ENCODE measurements at regions not wholly inside any gene's neighbourhood (a gene's known extent, or its start where the extent isn't known, plus 50 kb on each side); places are given as distances from the start of the nearest gene placed in this dataset.

GRCh38 chr2:88834376-88834775, 142.9 kb downstream of the RPIA start:
- DNase-seq: no peak

GRCh38 chr2:88834866-88835265, 143.4 kb downstream of the RPIA start:
- DNase-seq: no peak

- no peak for DNase-seq
Measured at GRCh38 chr2:88835726-88836125, 144.3 kb downstream of the RPIA start.

- DNase-seq: no peak
Measured at GRCh38 chr2:88836351-88836750, 144.9 kb downstream of the RPIA start.

GRCh38 chr2:88837511-88838160, 146.2 kb downstream of the RPIA start:
- no peak for DNase-seq

GRCh38 chr2:88838165-88838635, 146.7 kb downstream of the RPIA start:
- DNase-seq: no peak

- no peak for DNase-seq
Measured at GRCh38 chr2:88841224-88841929, 149.9 kb downstream of the RPIA start.

GRCh38 chr2:88842656-88843460, 151.4 kb downstream of the RPIA start:
- DNase-seq: no peak

- DNase-seq: no peak
Measured at GRCh38 chr2:88843651-88844050, 152.2 kb downstream of the RPIA start.

GRCh38 chr2:88844960-88845359, 153.5 kb downstream of the RPIA start:
- no peak for DNase-seq

- DNase-seq: no peak
Measured at GRCh38 chr2:88845772-88846661, 154.5 kb downstream of the RPIA start.

GRCh38 chr2:88852753-88853402, 161.4 kb downstream of the RPIA start:
- DNase-seq: no peak

- no peak for DNase-seq
Measured at GRCh38 chr2:88853403-88853790, 161.9 kb downstream of the RPIA start.

GRCh38 chr2:88854528-88854927, 163.1 kb downstream of the RPIA start:
- no peak for DNase-seq

- DNase-seq: no peak
Measured at GRCh38 chr2:88855620-88856408, 164.3 kb downstream of the RPIA start.

- DNase-seq: no peak
Measured at GRCh38 chr2:88856409-88857135, 165.1 kb downstream of the RPIA start.

GRCh38 chr2:88857274-88857741, 165.8 kb downstream of the RPIA start:
- no peak for DNase-seq

GRCh38 chr2:88857951-88858411, 166.5 kb downstream of the RPIA start:
- no peak for DNase-seq

- no peak for DNase-seq
Measured at GRCh38 chr2:88859461-88859860, 168.0 kb downstream of the RPIA start.
